ENCODE measurements at regions not wholly inside any gene's neighbourhood (a gene's known extent, or its start where the extent isn't known, plus 50 kb on each side); places are given as distances from the start of the nearest gene placed in this dataset.

- TF ChIP-seq CTCF (conservative IDR thresholded peaks at IDR 0.05; ENCODE audit: low read length) (no peak), EZH2phosphoT487 (IDR thresholded peaks at IDR 0.05; ENCODE audit: borderline replicate concordance, low read depth, low read length) (no peak)
These were observed 1460.1 kb downstream of the OTOL1 start for GRCh38 chr3:162956711-162957110.

All from OCI-LY7 (cell line).